ENCODE measurements at regions not wholly inside any gene's neighbourhood (a gene's known extent, or its start where the extent isn't known, plus 50 kb on each side); places are given as distances from the start of the nearest gene placed in this dataset.
"Not testable (repeated sequence)": the region's sequence is repeated elsewhere in the genome, so short reads cannot be mapped to it uniquely, and the experiment has no call there.

DNA sequence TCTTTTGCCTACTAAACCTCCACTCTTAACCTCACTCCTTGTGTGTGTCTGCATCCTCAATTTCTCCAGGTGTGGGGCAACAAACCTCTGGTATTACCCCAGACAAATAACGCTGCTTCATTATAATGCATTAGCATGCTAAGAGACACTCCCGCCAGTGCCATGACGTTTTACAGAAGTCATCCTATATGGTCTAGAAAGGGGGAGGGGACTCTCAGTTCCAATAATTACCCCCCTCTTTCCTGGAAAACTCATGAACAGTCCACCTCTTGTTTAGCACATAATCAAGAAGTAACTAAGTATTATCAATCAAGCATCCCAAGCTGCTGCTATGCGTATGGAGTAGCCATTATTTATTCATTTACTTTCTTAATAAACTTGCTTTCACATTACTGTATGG, 364.5 kb downstream of the TYW1 start:
- no peak for DNase-seq

DNA sequence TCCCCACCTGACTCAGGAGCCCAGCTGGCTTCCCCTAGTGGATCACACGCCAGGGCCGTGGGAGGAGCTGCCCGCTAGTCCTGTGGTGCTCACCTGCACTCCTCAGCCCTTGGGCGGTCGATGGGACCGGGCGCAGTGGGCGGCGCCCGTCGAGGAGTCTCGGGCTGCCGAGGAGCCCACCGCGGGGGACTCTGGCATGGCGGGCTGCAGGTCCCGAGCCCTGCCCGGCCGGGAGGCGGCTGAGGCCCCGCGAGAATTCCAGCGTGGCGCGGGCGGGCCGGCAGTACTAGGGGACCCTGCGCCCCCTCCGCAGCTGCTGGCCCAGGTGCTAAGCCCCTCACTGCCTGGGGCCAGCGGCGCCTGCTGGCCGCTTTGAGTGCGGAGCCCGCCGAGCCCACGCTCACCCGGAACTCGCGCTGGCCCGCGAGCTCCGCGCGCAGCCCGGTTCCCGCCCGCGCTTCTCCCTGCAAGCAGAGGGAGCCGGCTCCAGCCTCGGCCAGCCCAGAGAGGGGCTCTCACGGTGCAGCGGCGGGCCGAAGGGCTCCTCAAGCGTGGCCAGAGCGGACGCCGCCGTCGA, 367.9 kb downstream of the TYW1 start:
- DNase-seq = no peak

DNA sequence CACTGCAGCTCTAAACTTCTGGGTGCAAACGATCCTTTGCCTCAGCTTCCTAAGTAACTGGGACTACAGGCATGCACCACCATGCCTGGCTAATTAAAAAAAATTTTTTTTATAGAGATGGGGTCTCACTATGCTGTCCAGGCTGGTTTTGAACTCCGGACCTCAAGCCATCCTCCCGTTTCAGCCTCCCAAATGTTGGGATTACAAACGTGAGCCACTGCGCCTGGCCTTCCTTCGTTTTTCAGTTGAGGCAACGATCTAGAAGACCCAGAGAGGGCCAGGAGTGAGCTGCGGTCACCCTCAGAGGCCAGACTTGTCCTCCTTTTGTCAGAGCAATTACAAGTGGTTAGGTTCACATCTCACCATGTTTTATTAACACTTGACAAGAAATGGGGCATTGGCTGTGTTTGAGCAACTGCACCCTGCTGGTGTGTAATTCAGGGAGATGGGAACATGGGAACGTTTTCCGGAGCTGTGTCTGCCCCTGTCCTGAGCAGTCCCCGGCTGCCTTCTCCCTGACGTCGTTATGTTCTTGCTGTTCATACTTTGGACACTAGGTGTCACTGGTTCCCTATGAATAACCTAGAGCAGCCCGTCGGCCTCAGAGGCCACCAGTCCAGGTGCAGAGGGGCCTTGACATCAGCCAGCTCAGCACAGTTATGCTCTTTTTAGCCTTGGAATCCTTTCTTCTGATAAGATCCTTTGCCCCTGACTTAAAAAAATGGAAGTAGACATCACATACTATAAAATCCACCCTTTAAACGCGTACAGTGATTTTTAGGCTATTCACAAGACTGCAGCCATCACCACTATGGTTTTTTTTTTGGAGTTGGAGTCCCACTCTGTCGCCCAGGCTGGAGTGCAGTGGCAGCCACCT, 375.0 kb downstream of the TYW1 start:
- DNase-seq = peak; percentile 73

DNA sequence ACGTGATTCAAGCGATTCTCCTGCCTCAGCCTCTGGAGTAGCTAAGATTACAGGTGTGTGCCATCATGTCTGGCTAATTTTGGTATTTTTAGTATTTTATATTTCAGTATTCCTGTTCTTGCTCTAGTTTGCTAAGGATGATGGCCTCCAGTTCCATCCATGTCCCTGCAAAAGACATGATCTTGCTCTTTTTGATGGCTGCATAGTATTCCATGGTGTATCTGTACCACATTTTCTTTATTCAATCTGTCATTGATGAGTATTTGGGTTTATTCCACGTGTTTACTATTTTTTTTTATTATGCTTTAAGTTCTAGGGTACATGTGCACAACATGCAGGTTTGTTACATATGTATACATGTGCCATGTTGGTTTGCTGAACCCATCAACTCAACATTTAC, 376.8 kb downstream of the TYW1 start:
- DNase-seq = not testable (repeated sequence)

DNA sequence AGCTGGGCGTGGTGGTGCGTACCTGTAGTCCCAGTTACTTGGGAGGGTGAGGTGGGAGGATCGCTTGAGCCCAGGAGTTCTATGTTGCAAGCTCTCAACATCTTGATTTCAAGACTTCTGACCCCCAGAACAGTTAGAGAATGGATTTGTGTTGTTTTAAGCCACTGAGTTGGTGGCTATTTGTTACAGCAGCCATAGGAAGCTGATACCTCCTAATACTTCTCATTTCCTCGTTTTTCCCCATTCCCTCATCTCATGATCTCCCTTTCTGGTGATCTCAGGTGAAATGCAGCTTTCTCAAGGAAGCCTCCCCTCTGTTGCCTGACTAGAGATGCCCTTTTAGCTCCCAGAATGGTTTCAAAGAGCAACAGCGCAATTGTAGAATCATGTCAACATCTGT, 378.8 kb downstream of the TYW1 start:
- no peak for DNase-seq

DNA sequence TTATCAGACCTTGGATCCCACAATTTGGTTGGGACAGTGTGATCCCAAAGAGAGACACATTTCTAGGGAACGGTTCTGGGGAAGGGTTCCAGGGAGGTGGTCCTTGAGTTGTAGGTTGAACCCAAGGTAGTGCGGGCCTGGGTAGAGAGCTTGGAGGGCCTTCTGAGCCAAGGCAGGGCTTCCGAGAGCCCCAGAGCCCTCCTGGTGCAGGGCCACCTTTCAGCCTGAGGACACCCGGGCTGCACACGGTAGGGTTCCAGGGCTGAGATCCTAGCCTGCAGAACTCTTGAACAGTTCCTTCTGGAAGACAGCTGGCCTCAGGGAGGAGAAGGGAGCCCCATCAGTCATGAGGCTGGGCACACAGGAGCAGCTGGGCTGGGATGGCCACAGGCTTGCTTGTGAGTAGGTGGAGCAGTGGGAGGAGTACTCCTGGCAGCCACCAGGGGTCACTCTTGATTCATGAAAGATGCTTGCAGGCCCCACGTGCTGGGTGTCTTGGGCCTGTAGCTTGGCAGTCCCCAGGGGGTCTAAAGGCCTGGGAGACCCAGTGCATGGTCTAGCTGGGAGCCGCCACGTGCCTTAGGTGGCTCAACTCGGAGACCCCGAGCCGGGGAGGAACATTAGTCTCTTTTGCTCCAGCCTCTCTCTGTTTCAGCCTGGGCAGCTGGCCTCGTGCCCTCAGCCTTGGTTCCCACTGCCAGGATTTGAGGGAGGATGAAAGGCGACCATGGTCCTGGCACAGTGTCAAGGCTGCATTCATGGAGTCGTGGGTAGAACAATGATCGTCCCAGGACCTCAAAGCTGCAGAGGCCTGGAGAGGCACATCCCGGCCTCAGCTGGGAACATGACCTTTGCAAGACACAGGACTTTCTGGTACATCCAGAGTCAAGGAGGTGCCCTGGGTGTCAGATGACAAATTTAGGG, 381.6 kb downstream of the TYW1 start:
- peak; percentile 77 for DNase-seq

DNA sequence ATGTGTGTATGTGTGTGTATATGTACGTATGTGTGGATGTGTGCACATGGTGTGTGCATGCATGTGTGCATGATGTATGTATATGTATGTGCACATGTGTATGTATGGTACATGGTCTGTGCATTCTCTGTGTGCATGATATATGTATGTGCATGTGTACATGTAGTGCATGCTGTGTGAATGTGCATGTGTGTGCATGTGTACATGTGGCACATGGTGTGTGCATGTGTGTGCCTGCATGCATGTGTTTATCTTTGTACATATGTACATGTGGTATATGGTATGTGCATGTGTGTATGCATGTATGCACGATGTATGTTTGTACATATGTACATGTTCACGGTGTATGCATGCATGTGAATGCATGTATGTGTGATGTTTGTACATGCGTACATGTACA, 383.7 kb downstream of the TYW1 start:
- no peak for DNase-seq

DNA sequence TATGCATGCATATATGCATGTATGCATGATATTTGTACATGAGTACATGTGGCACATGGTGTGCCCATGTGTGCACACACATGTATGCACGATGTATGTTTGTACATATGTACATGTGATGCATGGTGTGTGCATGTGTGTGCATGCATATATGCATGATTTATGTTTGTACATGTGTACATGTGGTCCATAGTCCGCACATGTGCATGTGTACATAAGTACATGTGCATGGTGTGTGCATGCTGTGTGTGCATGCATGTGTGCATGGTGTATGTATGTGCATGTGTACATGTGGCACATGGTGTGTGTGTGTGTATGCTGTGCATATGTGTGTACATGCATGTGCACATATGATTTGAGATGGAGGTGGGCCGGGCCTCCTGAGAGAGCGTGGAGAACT, 384.2 kb downstream of the TYW1 start:
- DNase-seq = no peak

DNA sequence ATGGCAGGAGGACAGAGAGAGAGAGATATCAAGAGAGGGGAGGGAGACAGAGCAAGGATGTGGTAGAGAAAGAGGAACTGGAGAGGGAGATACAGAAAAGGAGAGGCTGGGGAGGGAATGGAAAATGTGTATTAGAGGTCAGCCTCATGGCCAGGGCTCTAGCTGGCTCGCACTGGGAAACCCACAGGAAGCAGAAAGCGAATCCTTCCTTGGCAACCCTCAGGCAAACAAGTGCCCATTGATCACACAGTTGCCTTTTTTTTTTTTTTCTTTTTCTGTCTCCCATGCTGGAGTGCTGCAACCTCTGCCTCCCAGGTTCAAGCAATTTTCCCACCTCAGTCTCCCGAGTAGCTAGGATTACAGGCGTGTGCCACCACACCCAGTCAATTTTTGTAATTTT, 391.2 kb downstream of the TYW1 start:
- no peak for DNase-seq

DNA sequence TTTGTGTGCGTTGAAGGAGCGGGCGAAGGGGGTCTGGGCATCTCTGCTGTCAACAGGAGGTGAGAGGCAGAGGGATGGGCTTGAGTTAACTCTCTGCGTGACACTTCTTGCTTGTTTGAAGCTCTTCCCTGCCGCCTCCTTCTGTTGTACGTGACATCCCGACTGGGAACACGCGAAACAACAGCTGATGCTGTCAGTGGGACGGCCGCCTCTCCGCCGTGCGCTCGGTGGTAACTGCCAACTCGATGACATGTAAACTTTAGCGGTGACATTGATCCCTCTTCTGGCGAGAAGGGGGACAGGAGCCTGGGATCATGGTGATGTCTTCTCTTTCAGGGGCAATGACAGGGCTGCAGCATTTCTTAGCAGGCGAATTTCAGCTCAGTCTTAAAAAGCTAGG, 394.5 kb downstream of the TYW1 start:
- DNase-seq = no peak

DNA sequence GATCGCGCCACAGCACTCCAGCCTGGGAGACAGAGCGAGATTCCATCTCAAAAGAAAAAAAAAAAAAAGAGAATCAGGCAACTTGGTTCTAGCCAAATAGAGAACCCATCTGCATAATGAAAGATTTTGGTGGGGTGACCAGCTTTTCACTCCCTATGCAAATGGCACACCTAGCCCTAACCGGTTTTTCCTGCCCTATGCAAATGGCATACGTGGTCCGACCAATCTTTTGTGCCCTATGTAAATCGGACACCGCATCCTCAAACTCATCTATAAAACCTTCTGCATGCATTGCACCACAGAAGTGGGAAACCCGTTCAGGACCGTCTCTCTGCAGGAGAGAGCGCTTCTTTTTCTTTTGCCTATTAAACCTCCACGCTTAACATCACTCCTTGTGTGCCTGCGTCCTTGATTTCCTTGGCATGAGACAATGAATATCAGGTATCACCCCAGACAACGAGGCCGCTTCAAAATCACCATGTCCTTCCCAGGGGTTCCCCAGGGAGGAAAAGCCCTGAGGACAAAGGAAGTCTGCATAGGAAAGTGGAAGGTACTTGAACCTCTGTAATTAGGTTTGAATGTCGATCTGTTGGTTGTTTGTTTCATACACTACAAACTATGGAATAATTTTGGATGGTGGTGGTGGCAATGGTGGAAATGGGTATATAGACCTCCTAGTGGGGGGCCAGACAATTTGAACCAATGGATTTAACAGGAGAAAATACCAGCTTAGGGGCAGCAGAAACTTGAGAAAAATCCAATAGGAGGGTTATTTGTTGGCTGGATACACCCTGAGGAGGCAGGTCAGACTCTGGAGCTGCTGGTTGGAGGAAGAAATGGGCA, 396.2 kb downstream of the TYW1 start:
- DNase-seq = no peak

DNA sequence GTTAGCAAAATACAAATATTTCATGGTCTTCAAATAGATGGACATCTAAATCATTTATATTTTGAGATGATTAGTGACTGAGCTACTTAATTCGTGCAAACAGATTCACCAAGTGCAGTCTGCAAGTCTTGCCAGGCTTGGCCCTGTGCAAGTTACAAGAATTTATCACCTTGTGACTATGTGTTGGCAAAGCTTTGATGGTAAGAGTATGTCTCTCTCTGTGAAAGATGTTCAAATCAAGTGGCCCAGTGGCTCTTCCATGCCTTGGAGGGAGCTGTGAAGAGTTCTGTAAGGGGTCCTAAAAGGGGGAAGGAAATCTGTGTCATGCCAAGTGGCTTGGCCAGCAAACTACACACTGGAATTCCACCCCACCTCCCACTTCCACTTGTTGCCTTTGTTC, 397.3 kb downstream of the TYW1 start:
- no peak for DNase-seq

DNA sequence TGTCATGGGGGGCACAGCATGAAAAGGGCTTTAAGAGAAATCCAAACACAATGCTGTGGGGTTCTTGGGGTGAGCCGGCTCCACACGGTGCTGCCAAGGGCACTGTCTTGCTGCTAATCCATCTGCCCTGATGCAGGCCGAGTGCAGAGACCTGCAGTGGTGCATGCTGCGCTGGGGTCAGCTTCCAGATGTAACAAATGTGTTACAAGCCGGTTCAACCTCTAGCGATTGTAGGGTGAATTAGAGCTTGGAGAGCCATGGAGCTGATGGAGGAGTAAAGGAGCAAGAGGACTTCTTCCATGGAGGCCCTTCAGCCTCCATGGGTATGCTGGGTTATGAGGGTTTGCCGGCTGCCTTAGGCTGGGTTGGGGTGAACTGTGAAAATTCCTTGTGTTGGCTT, 402.3 kb downstream of the TYW1 start:
- DNase-seq = no peak

DNA sequence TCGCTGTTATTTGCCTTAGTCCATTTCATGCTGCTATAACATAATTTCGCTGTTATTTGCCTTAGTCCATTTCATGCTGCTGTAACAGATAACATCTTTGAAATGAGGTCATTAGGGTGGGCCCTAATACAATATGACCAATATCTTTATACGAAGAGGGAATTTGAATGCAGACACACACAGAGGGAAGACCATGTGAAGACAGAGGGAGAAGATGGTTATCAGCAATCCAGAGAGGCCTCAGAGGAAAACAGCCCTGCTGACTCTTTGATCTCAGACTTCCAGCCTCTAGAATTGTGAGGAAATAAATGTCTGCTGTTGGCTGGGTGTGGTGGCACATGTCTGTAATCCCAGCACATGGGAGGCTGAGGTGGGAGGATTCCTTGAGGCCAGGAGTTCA, 404.9 kb downstream of the TYW1 start:
- no peak for DNase-seq

DNA sequence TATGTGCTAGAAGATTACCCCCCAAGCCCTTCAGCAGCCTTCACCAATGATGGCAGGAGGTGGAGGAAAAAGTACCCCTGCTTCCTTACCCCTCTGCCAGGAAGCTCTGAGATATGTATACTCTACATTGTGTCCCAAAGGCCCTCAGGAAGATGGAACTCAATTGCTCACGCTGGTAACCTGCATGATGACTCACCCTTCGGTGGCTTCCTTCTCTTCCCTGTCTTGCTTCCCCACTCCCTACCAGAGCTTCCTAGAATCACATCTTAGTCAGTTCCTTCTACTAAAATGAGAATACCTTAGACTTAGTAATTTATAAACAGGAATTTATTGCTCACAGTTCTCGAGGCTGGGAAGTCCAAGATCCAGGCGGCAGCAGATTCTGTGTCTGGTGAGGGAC, 405.6 kb downstream of the TYW1 start:
- no peak for DNase-seq

DNA sequence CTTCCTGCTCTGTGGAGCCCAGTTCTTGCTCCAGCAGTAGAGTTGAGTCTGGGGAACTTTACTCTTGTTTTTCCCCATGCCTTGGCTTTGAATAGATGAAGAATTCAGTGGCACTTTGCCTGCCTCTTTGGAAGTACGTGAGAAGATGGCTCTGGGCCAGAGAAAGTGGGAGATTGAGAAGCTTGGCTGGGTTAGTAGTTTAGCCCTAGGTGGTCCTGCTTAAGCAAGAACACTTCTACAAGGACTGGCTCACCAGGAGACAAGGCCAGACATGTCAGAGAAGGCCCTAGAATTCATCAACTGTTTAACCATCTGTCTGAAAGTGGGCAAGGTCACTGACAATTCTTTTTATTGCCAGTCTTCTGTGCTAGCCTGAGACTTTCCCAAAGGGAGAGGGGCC, 410.3 kb downstream of the TYW1 start:
- DNase-seq = no peak

DNA sequence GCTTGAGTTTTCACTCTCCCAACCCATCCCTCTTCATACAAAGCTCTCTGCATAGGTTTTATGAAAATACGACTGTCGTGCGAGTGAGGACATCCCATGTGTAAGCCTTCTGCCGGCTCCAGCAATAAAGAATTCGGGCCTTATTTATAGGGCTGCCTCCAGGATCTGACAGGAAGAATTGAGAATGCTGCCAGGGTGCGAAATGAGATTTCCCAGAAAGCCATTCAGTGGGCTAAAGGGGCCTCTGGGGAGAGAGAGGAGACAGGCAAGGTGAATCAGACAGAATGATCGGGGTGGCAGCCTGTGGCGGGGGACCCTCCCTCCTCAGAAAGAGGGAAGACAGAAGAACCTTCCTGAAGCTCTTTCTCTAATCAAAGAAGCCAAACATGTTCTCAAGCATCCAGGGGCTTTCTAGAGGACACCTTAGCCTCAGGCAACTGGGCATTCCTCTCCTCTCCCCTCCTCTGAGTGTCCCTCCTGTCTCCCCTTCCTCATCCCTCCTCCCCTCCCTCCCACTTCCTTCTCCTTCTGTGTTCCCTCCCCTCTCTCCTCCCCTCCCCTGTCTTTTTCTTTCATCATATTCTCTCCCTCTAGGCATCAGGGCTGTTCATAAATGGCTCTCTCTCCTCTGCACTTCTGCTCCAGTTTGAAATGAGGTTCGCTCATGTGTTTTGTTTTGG, 410.9 kb downstream of the TYW1 start:
- no peak for DNase-seq

DNA sequence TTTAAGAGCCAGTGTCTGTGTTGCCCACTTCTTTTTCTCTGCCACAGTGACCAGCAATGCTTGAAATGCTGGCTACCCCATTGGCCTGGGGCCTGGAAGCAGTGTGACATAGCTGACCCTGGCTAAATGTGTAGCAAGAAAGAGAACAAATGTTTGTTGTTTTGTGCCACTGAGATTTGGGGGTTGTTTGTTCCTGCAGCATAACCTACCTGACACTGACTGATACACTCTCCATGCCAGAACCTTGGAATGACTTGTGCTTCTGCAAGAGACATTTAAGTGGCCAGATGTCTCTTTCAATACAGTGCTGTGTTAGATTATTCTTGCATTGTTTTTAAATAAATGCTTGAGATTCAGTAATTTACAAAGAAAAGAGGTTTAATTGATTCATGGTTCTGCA, 411.5 kb downstream of the TYW1 start:
- no peak for DNase-seq

DNA sequence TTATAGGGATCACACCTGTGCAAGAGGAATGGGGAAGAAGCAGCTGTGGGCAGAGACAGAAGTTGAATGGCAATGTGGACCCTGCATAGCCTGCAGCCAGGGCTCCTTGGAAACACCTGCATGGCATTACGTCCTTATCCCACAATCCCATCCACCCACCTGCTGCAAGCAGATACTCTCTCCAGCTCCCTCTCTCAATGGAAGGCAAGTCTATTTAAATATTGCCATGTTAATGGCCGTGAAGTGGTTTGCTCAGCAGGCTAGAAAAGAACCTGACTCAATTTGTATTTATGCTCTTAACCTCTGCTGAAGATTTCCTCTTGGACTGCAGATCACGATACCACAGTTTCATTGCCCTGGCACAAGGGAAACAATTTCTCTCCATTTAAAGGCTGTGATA, 417.0 kb downstream of the TYW1 start:
- DNase-seq = no peak

DNA sequence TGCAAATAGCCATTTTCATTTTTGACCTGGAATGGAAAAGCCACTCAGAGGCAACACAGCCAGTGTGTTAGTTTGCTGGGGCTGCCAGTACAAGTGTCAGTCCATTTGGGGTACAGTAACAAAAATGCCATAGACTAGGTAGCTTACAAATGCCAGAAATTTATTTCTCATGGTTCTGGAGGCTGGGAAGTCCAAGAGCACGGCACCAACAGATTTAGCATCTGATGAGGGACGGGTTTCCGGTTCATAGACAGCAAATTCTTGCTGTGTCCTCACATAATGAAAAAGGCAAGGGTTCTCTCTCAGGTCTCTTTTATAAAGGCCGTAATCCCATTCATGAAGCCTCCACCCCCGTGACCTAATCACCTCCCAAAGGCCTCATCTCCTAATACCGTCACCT, 418.2 kb downstream of the TYW1 start:
- no peak for DNase-seq

DNA sequence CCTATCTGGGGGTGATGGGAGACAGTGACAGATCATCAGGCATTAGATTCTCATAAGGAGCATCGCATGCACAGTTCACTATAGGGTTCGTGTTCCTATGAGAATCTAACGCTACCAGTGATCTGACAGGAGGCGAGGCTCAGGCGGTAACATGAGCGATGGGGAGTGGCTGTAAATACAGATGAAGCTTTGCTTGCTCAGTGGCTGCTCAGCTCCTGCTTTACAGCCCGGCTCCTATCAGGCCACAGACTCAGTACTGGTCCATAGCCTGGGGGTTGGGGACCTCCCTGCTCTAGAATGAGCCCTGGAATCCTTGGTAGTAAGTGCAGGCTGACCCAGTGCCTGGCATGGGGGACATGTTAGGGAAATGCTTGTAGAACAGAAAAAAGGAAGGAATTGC, 426.0 kb downstream of the TYW1 start:
- no peak for DNase-seq

DNA sequence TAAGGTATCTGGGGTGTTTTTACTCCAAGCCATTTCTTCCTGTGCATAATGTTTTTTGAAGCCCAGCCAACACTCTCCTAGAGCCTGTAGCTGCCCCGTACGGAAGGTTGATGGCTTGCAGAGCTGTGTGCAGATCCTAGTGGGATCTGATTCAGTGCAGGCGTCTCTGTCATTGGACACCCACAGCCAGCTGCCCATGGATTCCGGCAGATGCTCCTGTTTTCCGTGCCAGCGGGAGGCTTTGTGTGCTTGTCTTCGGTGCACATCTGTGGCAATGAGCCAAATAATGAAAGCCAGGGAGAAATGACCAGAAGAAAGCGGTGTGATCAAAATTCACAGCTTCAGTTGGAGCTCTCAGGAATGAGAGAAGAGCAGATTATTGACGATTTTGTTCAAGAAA, 426.4 kb downstream of the TYW1 start:
- no peak for DNase-seq
